Right lobe of liver (tissue), 4 donors: ENCODE measurements at regions not wholly inside any gene's neighbourhood (a gene's known extent, or its start where the extent isn't known, plus 50 kb on each side); places are given as distances from the start of the nearest gene placed in this dataset.

ENCODE experiments used
- POLR2A ChIP-seq: fragments of 450-650 bp; IDR thresholded peaks from one replicate; pipeline ENCODE4 v1.6.1; 2017; ENCODE audit warnings: antibody characterized with exemption, mild to moderate bottlenecking
- TF ChIP-seq, protein P1 (sequence below), 4 donors: fragments of 200-600 bp in 3 of 4; fragments of 450-650 bp in 1 of 4; IDR thresholded peaks; one replicate each; pipeline versions ENCODE4 v1.5.1 to v1.8.0; 2016 to 2022; ENCODE audit warnings: antibody characterized with exemption in 4 of 4, mild to moderate bottlenecking in 2 of 4
- donor health status: DM: no; HTN: no; CAD: no.
- donor health status: DM: no; HTN: no; CAD: no.
- donor health status: DM: no; HTN: yes; CAD: no.

DNA sequence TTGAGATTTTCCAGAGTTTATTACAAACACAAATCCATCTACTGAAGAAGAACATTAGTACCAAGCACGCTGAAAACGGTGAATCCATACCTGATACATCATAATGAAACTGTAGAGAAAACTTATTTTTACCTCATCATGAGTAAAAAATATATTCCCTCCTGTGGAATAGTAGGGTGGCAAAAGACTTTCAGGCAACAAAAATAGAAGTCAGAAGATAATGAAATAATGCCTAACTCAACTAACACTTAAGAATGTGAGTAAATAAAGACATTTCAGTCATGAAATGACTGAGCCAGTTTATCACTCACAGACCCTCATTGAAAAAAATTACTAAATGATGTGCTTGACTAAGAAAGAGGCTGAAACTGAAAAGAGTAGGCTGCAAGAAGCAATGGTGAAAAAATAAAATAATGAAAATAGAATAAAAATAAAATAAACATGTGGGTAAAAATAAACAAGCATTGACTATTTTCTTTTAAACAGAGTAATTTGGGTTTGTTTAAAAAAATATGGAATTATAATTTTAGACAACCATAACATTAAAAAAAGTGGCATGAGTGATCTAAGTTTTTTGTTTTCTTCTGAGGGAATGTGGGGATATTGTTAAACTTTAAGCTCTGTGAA is 148.6 kb downstream of the ASCL1 start:
- TF ChIP-seq, protein P1, sequence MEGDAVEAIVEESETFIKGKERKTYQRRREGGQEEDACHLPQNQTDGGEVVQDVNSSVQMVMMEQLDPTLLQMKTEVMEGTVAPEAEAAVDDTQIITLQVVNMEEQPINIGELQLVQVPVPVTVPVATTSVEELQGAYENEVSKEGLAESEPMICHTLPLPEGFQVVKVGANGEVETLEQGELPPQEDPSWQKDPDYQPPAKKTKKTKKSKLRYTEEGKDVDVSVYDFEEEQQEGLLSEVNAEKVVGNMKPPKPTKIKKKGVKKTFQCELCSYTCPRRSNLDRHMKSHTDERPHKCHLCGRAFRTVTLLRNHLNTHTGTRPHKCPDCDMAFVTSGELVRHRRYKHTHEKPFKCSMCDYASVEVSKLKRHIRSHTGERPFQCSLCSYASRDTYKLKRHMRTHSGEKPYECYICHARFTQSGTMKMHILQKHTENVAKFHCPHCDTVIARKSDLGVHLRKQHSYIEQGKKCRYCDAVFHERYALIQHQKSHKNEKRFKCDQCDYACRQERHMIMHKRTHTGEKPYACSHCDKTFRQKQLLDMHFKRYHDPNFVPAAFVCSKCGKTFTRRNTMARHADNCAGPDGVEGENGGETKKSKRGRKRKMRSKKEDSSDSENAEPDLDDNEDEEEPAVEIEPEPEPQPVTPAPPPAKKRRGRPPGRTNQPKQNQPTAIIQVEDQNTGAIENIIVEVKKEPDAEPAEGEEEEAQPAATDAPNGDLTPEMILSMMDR (IDR thresholded peaks at IDR 0.05): no peak
- TF ChIP-seq POLR2A: no peak
